HCT116 (cell line): ENCODE measurements at regions not wholly inside any gene's neighbourhood (a gene's known extent, or its start where the extent isn't known, plus 50 kb on each side); places are given as distances from the start of the nearest gene placed in this dataset.

Experiments
- ATAC-seq: fragments of 200-7000 bp; cut with Tn5 transposase; 2 replicates; pipeline ENCODE4 v1.9.1; 2020; ENCODE audit warnings: mild to moderate bottlenecking, moderate library complexity
- BruUV-seq: library from RNA; stranded (reverse); fragments of 400-500 nt; replicated peaks from 2 replicates; lab custom pipeline; 2021; lab: Mats Ljungman, UMichigan
- CTCF ChIA-PET: fragments of 300-600 bp; sonication (Branson Sonifier 250); formaldehyde crosslinking; loops from one replicate; lab custom pipeline; 2021; ENCODE audit warnings: antibody characterized with exemption; lab: Charles Lee
- POLR2A ChIA-PET: fragments of 300-600, 350-600 bp; sonication (Branson Sonifier 250); formaldehyde crosslinking; loops from one replicate; lab custom pipeline; 2021; ENCODE audit warnings: antibody characterized with exemption; lab: Charles Lee
- RAD21 ChIA-PET, 2 experiments: fragments of 300-600 bp; sonication (Branson Sonifier 250); formaldehyde crosslinking; loops; one replicate each; lab custom pipeline; 2023; ENCODE audit warnings: low total read pairs in 2 of 2; ENCODE audit not compliant: uncharacterized antibody in 2 of 2, unreplicated experiment in 2 of 2, low non-redundant PET in 1 of 2; lab: Charles Lee
- DNase-seq: peaks from one replicate; pipeline ENCODE4 v3.0.0-alpha.2; 2010; ENCODE audit warnings: low read depth, low spot score
- H2AFZ ChIP-seq: fragments of 200-600 bp; shearing (Covaris generic), sonication (generic); 2 replicates; pipeline ENCODE4 v1.6.1; 2017; ENCODE audit warnings: low read depth, mixed run types, mixed read lengths, antibody characterized with exemption, low read length; ENCODE audit not compliant: poor library complexity, severe bottlenecking
- H3K27ac ChIP-seq: 2 replicates; pipeline ENCODE4 v1.5.1; 2012; ENCODE audit warnings: low read depth, low read length
- H3K27me3 ChIP-seq: fragments of 200-600 bp; sonication (generic); 2 replicates; pipeline ENCODE4 v1.6.1; 2016; ENCODE audit warnings: mixed run types, low read length, mixed read lengths; ENCODE audit not compliant: insufficient read depth
- H3K36me3 ChIP-seq, 2 experiments: fragments of 200-500 bp in 1 of 2; fragments of 200-600 bp in 1 of 2; sonication (Bioruptor generic) in 1 of 2; sonication (generic) in 1 of 2; 2 replicates each; pipeline versions ENCODE4 v1.5.1 to v1.6.1; 2014 to 2016; ENCODE audit warnings: low read length in 2 of 2, inconsistent platforms in 1 of 2, mixed read lengths in 1 of 2, mixed run types in 1 of 2; ENCODE audit not compliant: insufficient read depth in 2 of 2, control insufficient read depth in 1 of 2
- H3K4me1 ChIP-seq, 2 experiments: fragments of 200-600 bp in 1 of 2; sonication (generic) in 1 of 2; 2 replicates each; pipeline versions ENCODE4 v1.5.1 to v1.6.1; 2012 to 2017; ENCODE audit warnings: low read length in 2 of 2, inconsistent platforms in 1 of 2, mild to moderate bottlenecking in 1 of 2, mixed read lengths in 1 of 2, mixed run types in 1 of 2, moderate library complexity in 1 of 2; ENCODE audit not compliant: insufficient read depth in 2 of 2, control insufficient read depth in 1 of 2
- H3K4me2 ChIP-seq: fragments of 200-600 bp; sonication (generic); 2 replicates; pipeline ENCODE4 v1.6.1; 2017; ENCODE audit warnings: mixed run types, low read length, mixed read lengths
- H3K4me3 ChIP-seq, 2 experiments: fragments of 200-600 bp in 1 of 2; sonication (generic) in 1 of 2; replicated peaks in 1 of 2; 2 replicates each; pipeline ENCODE4 v1.5.1; 2011 to 2016; ENCODE audit warnings: low read length in 2 of 2, control low read depth in 1 of 2, low read depth in 1 of 2, mild to moderate bottlenecking in 1 of 2, mixed read lengths in 1 of 2, mixed run types in 1 of 2
- H3K79me2 ChIP-seq: fragments of 200-600 bp; sonication (generic); 2 replicates; pipeline ENCODE4 v1.6.1; 2017; ENCODE audit warnings: mild to moderate bottlenecking, mixed run types, low read length, moderate library complexity, mixed read lengths; ENCODE audit not compliant: insufficient read depth
- H3K9ac ChIP-seq: fragments of 200-600 bp; sonication (generic); 2 replicates; pipeline ENCODE4 v1.6.1; 2016; ENCODE audit warnings: low read length, mixed read lengths
- H3K9me2 ChIP-seq: fragments of 200-600 bp; sonication (generic), shearing (Covaris generic); 2 replicates; pipeline ENCODE4 v1.6.1; 2017; ENCODE audit warnings: mixed run types, mild to moderate bottlenecking, moderate library complexity; ENCODE audit not compliant: insufficient read depth
- H3K9me3 ChIP-seq, 2 experiments: fragments of 200-500 bp in 1 of 2; fragments of 200-600 bp in 1 of 2; sonication (Bioruptor generic) in 1 of 2; sonication (generic) in 1 of 2; 2 replicates each; pipeline ENCODE4 v1.6.1; 2014 to 2017; ENCODE audit warnings: low read length in 2 of 2, mixed read lengths in 2 of 2, inconsistent platforms in 1 of 2, low read depth in 1 of 2, mild to moderate bottlenecking in 1 of 2, mixed run types in 1 of 2, moderate library complexity in 1 of 2; ENCODE audit not compliant: control insufficient read depth in 1 of 2, insufficient read depth in 1 of 2
- H4K20me1 ChIP-seq: fragments of 200-600 bp; sonication (generic), shearing (Covaris generic); 2 replicates; pipeline ENCODE4 v1.6.1; 2017; ENCODE audit warnings: mixed run types, mild to moderate bottlenecking, moderate library complexity; ENCODE audit not compliant: insufficient read depth
- CEBPB ChIP-seq: IDR thresholded peaks from 2 replicates; pipeline ENCODE4 v1.6.1; 2012; ENCODE audit warnings: low read depth
- CTCF ChIP-seq, 3 experiments: fragments of 200-600 bp in 1 of 3; sonication (generic) in 1 of 3; IDR thresholded peaks in 2 of 3; conservative IDR thresholded peaks in 1 of 3; 2 replicates each; pipeline ENCODE4 v1.5.1; 2012 to 2017; ENCODE audit warnings: low read depth in 2 of 3, low read length in 2 of 3, antibody characterized with exemption in 1 of 3, borderline replicate concordance in 1 of 3, control low read depth in 1 of 3, mild to moderate bottlenecking in 1 of 3, mixed read lengths in 1 of 3, mixed run types in 1 of 3, moderate library complexity in 1 of 3; ENCODE audit not compliant: insufficient read depth in 1 of 3
- EGR1 ChIP-seq: IDR thresholded peaks from 2 replicates; pipeline ENCODE4 v1.6.1; 2012; ENCODE audit warnings: low read depth
- ELF1 ChIP-seq: IDR thresholded peaks from 2 replicates; pipeline ENCODE4 v1.6.1; 2012; ENCODE audit warnings: low read depth, borderline replicate concordance
- EZH2 ChIP-seq: fragments of 200-600 bp; sonication (generic); IDR thresholded peaks from 2 replicates; pipeline ENCODE4 v1.6.1; 2017; ENCODE audit warnings: antibody characterized with exemption, mixed run types
- JUND ChIP-seq: IDR thresholded peaks from 2 replicates; pipeline ENCODE4 v1.6.1; 2012
- POLR2A ChIP-seq: IDR thresholded peaks from 2 replicates; pipeline ENCODE4 v1.7.0; 2011; ENCODE audit warnings: borderline replicate concordance; ENCODE audit not compliant: insufficient read depth, insufficient read length; ENCODE audit errors: extremely low read depth
- POLR2AphosphoS5 ChIP-seq: IDR thresholded peaks from 2 replicates; pipeline ENCODE4 v1.6.1; 2011; ENCODE audit warnings: mild to moderate bottlenecking, low read depth, low read length, moderate library complexity
- RAD21 ChIP-seq: IDR thresholded peaks from 2 replicates; pipeline ENCODE4 v1.6.1; 2012; ENCODE audit warnings: low read depth, mild to moderate bottlenecking
- TCF7L2 ChIP-seq: IDR thresholded peaks from 2 replicates; pipeline ENCODE4 v1.7.0; 2011; ENCODE audit warnings: borderline replicate concordance, inconsistent platforms; ENCODE audit not compliant: insufficient read depth, insufficient read length; ENCODE audit errors: extremely low read depth
- ZFX ChIP-seq: fragments of 450-650 bp; IDR thresholded peaks from 2 replicates; pipeline ENCODE4 v1.6.1; 2017
- ZNF274 ChIP-seq: fragments of 200-500 bp; sonication (Bioruptor generic); IDR thresholded peaks from 2 replicates; pipeline ENCODE4 v1.6.1; 2014; ENCODE audit warnings: mild to moderate bottlenecking, low read depth, low read length, inconsistent platforms
- intact Hi-C: fragments of 100-400 bp; cut with micrococcal nuclease; formaldehyde crosslinking; loops from 2 replicates; pipeline ENCODE4 v1.10.0; 2022

- Histone ChIP-seq H2AFZ (no peak overlapping the region), H3K36me3 (no peaks in the 10 kb centered on the region), H3K27ac (no peak overlapping the region), H3K4me1 (no peaks in the 10 kb centered on the region), H4K20me1 (no peaks in the 10 kb centered on the region), H3K79me2 (no peaks in the 10 kb centered on the region), H3K4me3 (no peak overlapping the region), H3K9me2 (no peaks in the 10 kb centered on the region), H3K4me2 (no peak overlapping the region), H3K9ac (no peak overlapping the region), H3K27me3 (no peaks in the 10 kb centered on the region), H3K9me3 (peaks cover 0 to 38% of the 10 kb centered on the region in 2 experiments; a peak in 2 of 4 replicates)
- ChIA-PET CTCF (no interaction called here), POLR2A (no interaction called here), RAD21 (no interaction called here)
- ATAC-seq (no peak), DNase-seq (no peak)
- TF ChIP-seq JUND (no peak), POLR2AphosphoS5 (no peak), CEBPB (no peak), RAD21 (no peak), CTCF (IDR thresholded peaks at IDR 0.05 in 2 of 3, conservative IDR thresholded peaks at IDR 0.05 in 1 of 3; ENCODE audit: borderline replicate concordance in 1 of 3, insufficient read depth in 1 of 3, low read depth in 2 of 3, low read length in 2 of 3) (no peak), ZFX (no peak), EGR1 (no peak), EZH2 (no peak), ZNF274 (no peak), ELF1 (no peak), TCF7L2 (no peak), POLR2A (no peak)
- intact Hi-C loops, result no loop called here
- BruUV-seq, result no TSS peak
Observed at GRCh38 chr4:14383652-14384051, 618.6 kb upstream of the CPEB2 start.
